Naive thymus-derived CD8-positive, alpha-beta T cell (primary cell): ENCODE measurements at regions not wholly inside any gene's neighbourhood (a gene's known extent, or its start where the extent isn't known, plus 50 kb on each side); places are given as distances from the start of the nearest gene placed in this dataset.
"Not testable (repeated sequence)": the region's sequence is repeated elsewhere in the genome, so short reads cannot be mapped to it uniquely, and the experiment has no call there.

Experiments
- ATAC-seq, 2 donors: fragments of 150-1000 bp; cut with Tn5 transposase in 1 of 2; sonication (Bioruptor Pico), chemical (Tn5 transposase) in 1 of 2; 1 replicate in 1 of 2; 2 replicates in 1 of 2; pipeline ENCODE4 v1.10.0; 2021; ENCODE audit warnings: mild to moderate bottlenecking in 2 of 2, moderate library complexity in 2 of 2
- POLR2A ChIA-PET: fragments of 350-600 bp; sonication (Branson Sonifier 250); formaldehyde crosslinking; loops from one replicate; lab custom pipeline; 2021; ENCODE audit warnings: antibody characterized with exemption; lab: Charles Lee
- DNase-seq, 10 donors: peaks; one replicate each; pipeline versions ENCODE4 v3.0.0 to v3.0.0-alpha.2; 2020 to 2022
- H3K27ac Mint-ChIP-seq, 10 donors: one replicate each; pipeline ENCODE4 v1.8.0; 2020 to 2022; ENCODE audit warnings: mild to moderate bottlenecking in 10 of 10, mixed read lengths in 10 of 10, moderate library complexity in 4 of 10, inconsistent platforms in 1 of 10
- H3K27me3 Mint-ChIP-seq, 5 donors: one replicate each; pipeline ENCODE4 v1.8.0; 2021 to 2022; ENCODE audit warnings: mixed read lengths in 5 of 5
- H3K36me3 Mint-ChIP-seq, 3 donors: one replicate each; pipeline ENCODE4 v1.8.0; 2020 to 2022; ENCODE audit warnings: mixed read lengths in 3 of 3, mild to moderate bottlenecking in 2 of 3, inconsistent platforms in 1 of 3
- H3K4me1 Mint-ChIP-seq, 4 donors: one replicate each; pipeline ENCODE4 v1.8.0; 2021 to 2022; ENCODE audit warnings: mixed read lengths in 4 of 4
- H3K4me3 Mint-ChIP-seq, 10 donors: one replicate each; pipeline ENCODE4 v1.8.0; 2020 to 2022; ENCODE audit warnings: mild to moderate bottlenecking in 10 of 10, mixed read lengths in 10 of 10, moderate library complexity in 6 of 10, inconsistent platforms in 1 of 10
- H3K9me3 Mint-ChIP-seq, 9 donors: one replicate each; pipeline ENCODE4 v1.8.0; 2020 to 2022; ENCODE audit warnings: mixed read lengths in 9 of 9, mild to moderate bottlenecking in 3 of 9, inconsistent platforms in 1 of 9, moderate library complexity in 1 of 9

DNA sequence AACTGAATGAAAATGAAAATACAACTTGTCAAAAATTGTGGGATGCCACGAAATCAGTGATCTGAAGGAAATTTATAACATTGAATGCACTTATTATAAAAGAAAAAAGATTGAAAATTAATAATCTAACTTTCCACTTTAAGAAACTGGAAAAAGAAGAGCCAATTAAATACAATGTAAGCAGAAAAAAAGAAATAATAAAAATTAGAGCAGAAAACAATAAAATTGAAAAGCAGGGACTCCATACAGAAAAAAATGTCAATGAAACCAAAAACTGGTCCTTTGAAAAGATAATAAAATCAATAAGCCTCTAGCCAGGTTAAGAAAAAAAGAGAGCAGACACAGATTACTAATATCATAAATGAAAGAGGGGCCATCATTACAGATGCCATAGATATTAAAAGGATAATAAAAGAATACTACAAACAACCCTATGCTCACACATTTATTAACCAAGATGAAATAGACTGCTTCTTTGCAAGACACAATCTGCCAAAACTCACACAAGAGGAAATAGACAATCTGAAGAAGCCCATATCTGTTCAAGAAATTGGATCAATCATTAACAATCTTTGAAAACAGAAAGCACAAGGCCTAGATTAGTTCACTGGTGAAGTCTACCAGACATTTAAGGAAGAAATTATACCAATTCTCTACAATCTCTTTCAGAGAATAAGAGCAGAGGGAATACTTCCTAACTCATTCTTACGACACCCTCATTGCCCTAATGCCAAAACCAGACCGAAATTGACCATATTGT, 233.8 kb upstream of the NEBL start:
- H3K9me3 Mint-ChIP-seq, result peaks cover 0 to 2% (median 0%) of the 10 kb centered on the region in 9 donors
- ATAC-seq (no peak), DNase-seq (no peak)
- H3K27ac Mint-ChIP-seq, result no peak overlapping the region
- H3K36me3 Mint-ChIP-seq, result no peaks in the 10 kb centered on the region
- H3K4me3 Mint-ChIP-seq, result no peak overlapping the region
- H3K27me3 Mint-ChIP-seq, result peaks cover 0 to 12% (median 4%) of the 10 kb centered on the region in 5 donors
- POLR2A ChIA-PET, result no interaction called here
- H3K4me1 Mint-ChIP-seq, result no peaks in the 10 kb centered on the region

DNA sequence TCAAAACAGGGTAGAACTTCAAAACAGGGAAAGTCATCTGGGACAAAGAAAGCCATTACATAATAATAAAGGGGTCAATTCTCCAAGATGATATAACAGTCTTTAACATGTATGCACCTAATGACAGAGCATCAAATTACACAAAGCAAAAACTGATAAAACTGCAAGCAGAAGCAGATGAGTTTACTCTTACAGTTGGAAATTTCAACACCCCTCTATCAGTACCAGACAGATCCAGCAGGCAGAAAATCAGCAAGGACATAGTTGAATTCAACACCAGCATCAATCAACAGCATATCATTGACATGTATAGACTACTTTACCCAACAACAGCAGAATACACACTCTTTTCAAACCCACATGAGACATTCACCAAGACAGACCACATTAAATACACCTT, 233.0 kb upstream of the NEBL start:
- peaks cover 0 to 6% (median 4%) of the 10 kb centered on the region in 5 donors for H3K27me3 Mint-ChIP-seq
- POLR2A ChIA-PET, result no interaction called here
- H3K4me1 Mint-ChIP-seq, result no peaks in the 10 kb centered on the region
- no peak overlapping the region for H3K4me3 Mint-ChIP-seq
- no peaks in the 10 kb centered on the region for H3K36me3 Mint-ChIP-seq
- H3K27ac Mint-ChIP-seq, result no peak overlapping the region
- peaks cover 0 to 2% (median 0%) of the 10 kb centered on the region in 9 donors for H3K9me3 Mint-ChIP-seq
- DNase-seq (no peak), ATAC-seq (no peak)

DNA sequence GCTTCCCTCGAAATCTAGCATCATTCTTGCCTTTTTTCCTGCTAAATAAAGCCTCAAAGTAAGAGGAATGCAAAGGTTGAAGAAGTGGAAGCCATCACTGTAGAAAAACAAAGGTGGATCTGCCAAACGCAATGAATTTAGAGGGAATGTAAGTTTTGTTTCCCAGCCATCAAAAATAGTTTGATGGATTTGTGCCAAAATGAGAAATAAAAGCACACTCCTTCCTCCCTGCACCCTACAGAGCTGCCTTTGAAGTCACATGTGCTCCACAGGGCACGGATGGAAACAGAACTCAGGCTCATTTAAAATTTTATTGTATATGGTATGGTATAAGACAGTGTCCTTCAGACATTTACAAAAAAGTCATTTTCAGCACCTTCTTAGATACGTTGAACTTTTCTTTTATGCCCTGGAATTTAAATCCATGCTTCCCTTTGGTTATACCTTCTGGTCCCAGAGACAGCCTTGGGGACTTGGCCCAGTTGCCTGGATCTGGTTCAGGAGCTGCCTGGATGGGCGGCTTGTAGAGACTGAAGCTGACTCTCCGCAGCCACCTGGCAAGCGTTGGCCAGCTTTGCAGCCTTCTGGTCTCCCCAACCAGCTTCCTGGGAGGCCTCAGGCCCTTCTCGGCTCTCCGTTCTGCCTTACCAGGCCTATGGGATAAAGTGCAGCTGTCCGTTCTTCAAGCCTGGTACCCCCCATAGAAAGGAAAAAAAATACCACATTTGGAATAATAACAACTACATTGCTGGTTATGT, 228.5 kb upstream of the NEBL start:
- Mint-ChIP-seq H3K27me3 (peaks cover 4 to 11% (median 8%) of the 10 kb centered on the region in 5 donors), H3K9me3 (peaks cover 0 to 3% (median 0%) of the 10 kb centered on the region in 9 donors), H3K36me3 (no peaks in the 10 kb centered on the region), H3K4me3 (no peak overlapping the region), H3K4me1 (no peaks in the 10 kb centered on the region), H3K27ac (no peak overlapping the region)
- POLR2A ChIA-PET, result no interaction called here
- ATAC-seq (no peak), DNase-seq (no peak)

DNA sequence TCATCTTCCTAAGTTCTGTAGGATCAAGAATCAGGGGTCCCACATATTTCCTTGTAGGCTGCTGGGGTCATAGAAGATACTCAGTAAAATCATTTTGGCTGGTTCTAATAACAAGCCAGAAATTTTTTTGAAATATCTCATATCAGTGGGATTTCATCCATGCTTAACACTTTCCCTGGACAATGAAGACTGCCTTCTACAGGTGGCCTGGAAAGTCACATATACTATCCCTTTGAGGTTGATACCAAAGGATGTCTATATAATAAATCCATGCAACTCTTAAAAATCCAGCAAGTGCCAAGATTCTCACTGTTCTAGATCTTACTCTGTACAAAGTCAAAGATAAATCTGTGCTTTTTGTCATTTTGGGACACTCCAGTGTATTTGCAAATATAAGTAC, 225.8 kb upstream of the NEBL start:
- Mint-ChIP-seq H3K4me1 (no peaks in the 10 kb centered on the region), H3K27ac (no peak overlapping the region), H3K9me3 (peaks cover 0 to 2% (median 0%) of the 10 kb centered on the region in 9 donors), H3K4me3 (no peak overlapping the region), H3K36me3 (no peaks in the 10 kb centered on the region), H3K27me3 (peaks cover 4 to 11% (median 8%) of the 10 kb centered on the region in 5 donors)
- POLR2A ChIA-PET, result no interaction called here
- ATAC-seq (no peak), DNase-seq (no peak)

DNA sequence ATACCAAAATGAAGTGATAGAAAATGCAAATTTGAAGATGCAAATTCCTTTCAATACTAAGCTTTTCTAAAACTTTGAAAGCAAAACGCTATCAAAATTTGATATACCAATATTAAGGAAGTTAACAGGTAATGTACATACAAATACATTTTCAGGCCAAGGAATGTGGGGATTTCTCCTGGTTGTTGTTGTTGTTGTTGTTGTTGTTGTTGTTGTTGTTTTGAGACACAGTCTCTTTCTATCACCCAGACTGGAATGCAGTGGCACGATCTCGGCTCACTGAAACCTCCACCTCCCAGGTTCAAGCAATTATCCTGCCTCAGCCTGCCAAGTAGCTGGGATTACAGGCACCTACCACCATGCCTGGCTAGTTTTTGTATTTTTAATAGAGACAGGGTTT, 224.7 kb upstream of the NEBL start:
- POLR2A ChIA-PET, H3K4me1 Mint-ChIP-seq: not testable (repeated sequence)

DNA sequence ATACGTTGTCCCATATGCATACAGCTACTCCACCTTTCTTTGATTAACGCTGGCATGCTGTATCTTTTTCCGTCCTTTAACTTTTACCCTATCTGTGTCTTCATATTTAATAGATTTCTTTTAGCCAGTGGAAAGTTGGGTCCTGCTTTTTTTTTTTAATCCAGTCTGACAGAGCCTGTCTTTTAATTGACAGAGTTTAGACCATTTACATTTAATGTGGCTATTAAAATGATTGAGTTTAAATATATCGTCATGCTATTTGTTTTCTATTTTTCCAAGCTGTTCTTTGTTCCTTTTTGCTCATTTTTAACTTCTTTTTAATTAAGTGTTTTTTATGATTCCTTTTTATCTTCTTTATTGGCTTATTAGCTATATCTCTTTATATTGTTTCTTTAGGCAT, 217.6 kb upstream of the NEBL start:
- no peaks in the 10 kb centered on the region for H3K4me1 Mint-ChIP-seq

More for the DNA sequence above, 224.7 kb upstream of the NEBL start:
- H3K4me3 Mint-ChIP-seq, DNase-seq, H3K36me3 Mint-ChIP-seq, ATAC-seq, H3K27ac Mint-ChIP-seq, H3K9me3 Mint-ChIP-seq: not testable (repeated sequence)
- peaks cover 4 to 11% (median 7%) of the 10 kb centered on the region in 5 donors for H3K27me3 Mint-ChIP-seq

DNA sequence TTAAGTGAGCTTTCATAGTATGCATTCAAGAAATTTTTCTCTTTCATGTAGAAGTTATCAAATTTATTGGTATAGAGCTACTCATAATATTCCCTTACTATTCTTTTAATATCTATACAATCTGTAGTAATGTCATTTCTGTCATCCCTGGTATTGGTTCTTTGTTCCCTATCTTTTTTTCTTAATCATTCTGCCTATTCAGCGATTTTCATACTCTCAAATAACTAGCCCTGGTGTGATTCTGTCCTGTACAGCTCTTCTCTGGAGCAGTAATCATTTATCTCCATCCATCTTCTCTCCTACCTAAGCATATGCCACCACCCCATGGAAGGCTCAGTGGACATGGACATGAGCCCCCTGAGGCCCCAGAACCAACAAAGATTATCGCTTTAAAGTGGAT, 213.2 kb upstream of the NEBL start:
- H3K4me1 Mint-ChIP-seq, result no peaks in the 10 kb centered on the region

More for the DNA sequence above, 217.6 kb upstream of the NEBL start:
- H3K27ac Mint-ChIP-seq, result no peak overlapping the region
- DNase-seq, result no peak
- POLR2A ChIA-PET, result no interaction called here
- peaks cover 4 to 13% (median 9%) of the 10 kb centered on the region in 5 donors for H3K27me3 Mint-ChIP-seq
- H3K4me3 Mint-ChIP-seq, result no peak overlapping the region
- H3K36me3 Mint-ChIP-seq, result peaks cover 0 to 10% (median 5%) of the 10 kb centered on the region in 3 donors
- ATAC-seq, result no peak
- peaks cover 0 to 21% (median 6%) of the 10 kb centered on the region in 9 donors for H3K9me3 Mint-ChIP-seq

DNA sequence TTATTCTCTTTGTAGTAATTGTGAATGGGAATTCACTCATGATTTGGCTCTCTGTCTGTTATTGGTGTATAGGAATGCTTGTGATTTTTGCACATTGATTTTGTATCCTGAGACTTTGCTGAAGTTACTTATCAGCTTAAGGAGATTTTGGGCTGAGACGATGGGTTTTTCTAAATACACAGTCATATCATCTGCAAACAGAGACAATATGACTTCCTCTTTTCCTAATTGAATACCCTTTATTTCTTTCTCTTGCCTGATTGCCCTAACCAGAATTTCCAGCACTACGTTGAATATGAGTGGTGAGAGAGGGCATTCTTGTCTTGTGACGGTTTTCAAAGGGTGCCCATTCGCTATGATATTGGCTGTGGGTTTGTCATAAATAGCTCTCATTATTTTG, 209.8 kb upstream of the NEBL start:
- POLR2A ChIA-PET, result not testable (repeated sequence)

More for the DNA sequence above, 213.2 kb upstream of the NEBL start:
- H3K27ac Mint-ChIP-seq, result no peak overlapping the region
- peaks cover 5 to 27% (median 12%) of the 10 kb centered on the region in 5 donors for H3K27me3 Mint-ChIP-seq
- H3K4me3 Mint-ChIP-seq, result no peak overlapping the region
- ATAC-seq (no peak), DNase-seq (no peak)
- POLR2A ChIA-PET, result no interaction called here
- peaks cover 0 to 2% (median 0%) of the 10 kb centered on the region in 3 donors for H3K36me3 Mint-ChIP-seq
- peaks cover 2 to 20% (median 10%) of the 10 kb centered on the region in 9 donors for H3K9me3 Mint-ChIP-seq

DNA sequence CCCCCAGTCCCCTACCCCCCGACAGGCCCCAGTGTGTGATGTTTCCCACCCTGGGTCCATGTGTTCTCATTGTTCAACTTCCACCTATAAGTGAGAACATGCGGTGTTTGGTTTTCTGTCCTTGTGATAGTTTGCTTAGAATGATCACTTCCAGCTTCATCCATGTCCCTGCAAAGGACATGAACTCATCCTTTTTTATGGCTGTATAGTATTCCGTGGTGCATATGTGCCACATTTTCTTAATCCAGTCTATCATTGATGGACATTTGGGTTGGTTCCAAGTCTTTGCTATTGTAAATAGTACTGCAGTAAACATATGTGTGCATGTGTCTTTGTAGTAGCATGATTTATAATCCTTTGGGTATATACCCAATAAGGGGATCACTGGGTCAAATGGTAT, 208.2 kb upstream of the NEBL start:
- H3K36me3 Mint-ChIP-seq, ATAC-seq, DNase-seq, H3K27ac Mint-ChIP-seq, H3K4me1 Mint-ChIP-seq, POLR2A ChIA-PET, H3K4me3 Mint-ChIP-seq: not testable (repeated sequence)
- peaks cover 2 to 21% (median 7%) of the 10 kb centered on the region in 5 donors for H3K27me3 Mint-ChIP-seq
- peaks cover 0 to 15% (median 8%) of the 10 kb centered on the region in 9 donors for H3K9me3 Mint-ChIP-seq

More for the DNA sequence above, 209.8 kb upstream of the NEBL start:
- not testable (repeated sequence) for DNase-seq, H3K36me3 Mint-ChIP-seq, ATAC-seq, H3K4me3 Mint-ChIP-seq, H3K4me1 Mint-ChIP-seq, H3K27ac Mint-ChIP-seq
- Mint-ChIP-seq H3K27me3 (peaks cover 5 to 27% (median 12%) of the 10 kb centered on the region in 5 donors), H3K9me3 (peaks cover 0 to 15% (median 8%) of the 10 kb centered on the region in 9 donors)

DNA sequence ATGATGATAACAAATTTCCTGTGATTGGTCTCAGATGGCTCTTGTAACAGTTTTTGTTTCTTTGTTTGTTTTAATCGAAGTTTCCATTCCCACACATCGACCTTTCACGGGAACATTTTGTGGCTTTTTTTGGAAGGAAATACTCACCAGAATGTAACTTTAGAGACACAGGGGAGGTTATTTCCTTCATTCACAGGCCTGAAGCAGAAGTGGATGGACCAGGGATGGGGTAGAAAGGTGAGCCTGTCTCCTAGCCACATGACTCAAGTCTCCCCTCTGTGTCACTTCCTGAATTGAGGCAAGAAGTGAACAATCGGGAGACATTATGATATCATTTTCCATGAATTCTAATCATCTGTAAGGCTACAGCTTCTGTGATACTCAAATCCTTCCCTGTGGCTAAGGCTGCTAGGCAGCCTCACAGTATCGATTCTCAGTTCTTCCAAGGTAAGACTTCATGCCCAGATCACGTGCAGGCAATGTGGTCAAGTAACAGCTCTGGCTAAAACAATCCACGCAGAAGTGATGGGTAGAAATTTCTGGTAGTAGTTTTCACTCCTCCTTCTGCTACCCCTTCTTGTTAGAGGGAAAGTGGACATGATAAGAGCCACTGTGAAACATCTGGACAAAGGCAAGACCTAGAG, 203.9 kb upstream of the NEBL start:
- Mint-ChIP-seq H3K27me3 (no peaks in the 10 kb centered on the region), H3K36me3 (no peaks in the 10 kb centered on the region), H3K27ac (peak overlapping the region in 1 of 10 donors; percentile 44), H3K9me3 (peaks cover 0 to 4% (median 0%) of the 10 kb centered on the region in 9 donors), H3K4me3 (no peak overlapping the region), H3K4me1 (peaks cover 0 to 22% (median 6%) of the 10 kb centered on the region in 4 donors)
- DNase-seq (no peak), ATAC-seq (no peak)
- POLR2A ChIA-PET, result no interaction called here

DNA sequence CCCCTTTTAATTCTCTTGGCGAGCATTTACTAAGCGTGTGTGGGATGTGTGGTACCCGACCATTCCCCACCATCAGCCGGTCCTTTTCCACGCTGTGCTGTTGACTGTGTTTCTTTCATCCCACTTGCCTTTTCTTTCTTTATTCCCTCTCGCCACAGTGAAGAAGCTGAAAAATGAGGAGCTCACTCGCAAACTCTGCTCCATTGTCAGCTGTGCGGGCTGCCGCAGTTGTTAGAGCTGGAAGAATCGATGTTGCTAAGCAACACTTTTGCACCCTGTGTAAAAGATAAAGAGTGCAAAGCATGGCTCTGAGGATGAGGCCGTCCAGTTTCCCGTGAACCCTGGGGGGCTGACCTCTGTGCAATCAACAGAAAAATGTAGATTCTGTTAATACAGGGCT, 203.1 kb upstream of the NEBL start:
- H3K27ac Mint-ChIP-seq, result peak overlapping the region in 2 of 10 donors; percentile 69 to 81
- ATAC-seq (no peak), DNase-seq (no peak)
- H3K4me3 Mint-ChIP-seq, result no peak overlapping the region
- H3K4me1 Mint-ChIP-seq, result peaks cover 0 to 22% (median 6%) of the 10 kb centered on the region in 4 donors
- POLR2A ChIA-PET, result no interaction called here
- H3K27me3 Mint-ChIP-seq, result no peaks in the 10 kb centered on the region
- H3K9me3 Mint-ChIP-seq, result no peaks in the 10 kb centered on the region
- H3K36me3 Mint-ChIP-seq, result no peaks in the 10 kb centered on the region

DNA sequence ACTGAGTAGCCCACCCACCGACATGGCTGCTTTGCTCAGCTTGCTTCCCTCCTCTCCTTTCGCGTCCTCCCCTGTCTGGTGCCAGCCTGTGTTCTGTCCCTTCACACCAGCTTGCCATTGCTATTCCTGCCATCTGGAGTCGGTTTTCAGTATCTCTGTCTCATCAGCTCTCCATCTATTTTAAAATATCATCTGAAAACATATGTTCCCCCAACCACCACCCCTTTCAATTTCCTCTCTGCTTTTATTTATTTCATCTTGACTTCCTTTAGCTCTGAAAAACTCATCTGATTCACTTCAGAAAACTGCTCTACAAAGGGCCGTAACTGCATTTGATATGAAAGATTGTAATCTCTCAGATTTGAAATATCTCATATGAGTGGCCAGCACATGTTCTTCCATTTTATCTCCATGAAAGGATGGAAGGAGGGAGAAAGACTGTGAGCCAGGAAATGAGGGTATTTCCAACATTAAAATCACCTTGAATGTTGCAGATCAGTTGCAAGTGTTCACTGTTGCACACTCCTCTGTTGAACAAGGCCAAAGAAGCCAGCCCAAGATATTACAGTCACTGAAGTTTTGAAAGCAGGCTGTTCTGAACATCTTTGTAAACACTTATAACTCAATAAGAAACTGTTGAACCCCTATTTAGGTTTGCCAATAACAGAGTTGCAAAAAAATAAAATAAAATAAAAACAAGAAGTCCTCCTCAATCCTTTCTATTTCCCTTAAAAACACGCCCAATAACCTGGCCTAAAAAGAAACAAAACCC, 202.4 kb upstream of the NEBL start:
- ATAC-seq (peak in 1 of 2 donors; percentile 29), DNase-seq (peak in 1 of 10 donors; percentile 1)
- peaks cover 0 to 22% (median 6%) of the 10 kb centered on the region in 4 donors for H3K4me1 Mint-ChIP-seq
- POLR2A ChIA-PET, result no interaction called here
- H3K4me3 Mint-ChIP-seq, result peak overlapping the region in 6 of 10 donors; percentile 1 to 71 (median 25)
- peaks cover 0 to 2% (median 0%) of the 10 kb centered on the region in 5 donors for H3K27me3 Mint-ChIP-seq
- H3K9me3 Mint-ChIP-seq, result no peaks in the 10 kb centered on the region
- no peaks in the 10 kb centered on the region for H3K36me3 Mint-ChIP-seq
- peak overlapping the region in 9 of 10 donors; percentile 33 to 89 (median 68) for H3K27ac Mint-ChIP-seq
